SK-N-MC (cell line): ENCODE measurements at regions not wholly inside any gene's neighbourhood (a gene's known extent, or its start where the extent isn't known, plus 50 kb on each side); places are given as distances from the start of the nearest gene placed in this dataset.
"Not testable (repeated sequence)": the region's sequence is repeated elsewhere in the genome, so short reads cannot be mapped to it uniquely, and the experiment has no call there.

Source experiments
- EZH2 ChIP-seq: fragments of 200-600 bp; sonication (generic); IDR thresholded peaks from one replicate; pipeline ENCODE4 v1.6.1; 2017; ENCODE audit warnings: antibody characterized with exemption
- POLR2AphosphoS5 ChIP-seq: IDR thresholded peaks from 2 replicates; pipeline ENCODE4 v1.6.1; 2012; ENCODE audit warnings: mild to moderate bottlenecking, low read depth, low read length, borderline replicate concordance

- TF ChIP-seq EZH2, POLR2AphosphoS5: not testable (repeated sequence)
Measured at GRCh38 chr4:9532863-9533192, 88.6 kb downstream of the DEFB131A start.
